K562 (cell line): ENCODE measurements at regions not wholly inside any gene's neighbourhood (a gene's known extent, or its start where the extent isn't known, plus 50 kb on each side); places are given as distances from the start of the nearest gene placed in this dataset.

Experiments used
- ARNT ChIP-seq, 2 experiments: fragments of 450-650 bp; IDR thresholded peaks; 2 replicates each; pipeline ENCODE4 v1.6.1; 2016; ENCODE audit warnings: mild to moderate bottlenecking in 1 of 2
- ATF1 ChIP-seq, 2 experiments: fragments of 450-650 bp in 1 of 2; IDR thresholded peaks; 2 replicates each; pipeline ENCODE4 v1.6.1; 2016; ENCODE audit warnings: missing compliant biosample characterization in 1 of 2, missing genetic modification characterization in 1 of 2
- CEBPB ChIP-seq: fragments of 450-650 bp; IDR thresholded peaks from 2 replicates; pipeline ENCODE4 v1.6.1; 2016; ENCODE audit warnings: missing genetic modification characterization, missing compliant biosample characterization
- CEBPG ChIP-seq, 3 experiments: fragments of 200-800 bp in 1 of 3; sonication (Bioruptor generic) in 1 of 3; sonication (generic) in 1 of 3; formaldehyde crosslinking in 1 of 3; IDR thresholded peaks in 2 of 3; conservative IDR thresholded peaks in 1 of 3; 2 replicates each; pipeline versions ENCODE4 v1.6.1 to v1.8.0; 2016 to 2022; ENCODE audit warnings: missing compliant biosample characterization in 2 of 3, missing genetic modification characterization in 2 of 3, mild to moderate bottlenecking in 1 of 3, missing genetic modification reagents in 1 of 3
- CREB3 ChIP-seq: fragments of 450-650 bp; conservative IDR thresholded peaks from 2 replicates; pipeline ENCODE4 v1.6.1; 2016; ENCODE audit warnings: missing genetic modification characterization, low read depth, mild to moderate bottlenecking, missing compliant biosample characterization, moderate library complexity
- L3MBTL2 ChIP-seq: fragments of 450-650 bp; IDR thresholded peaks from 2 replicates; pipeline ENCODE4 v1.6.1; 2016; ENCODE audit warnings: mild to moderate bottlenecking, moderate library complexity
- MCM7 ChIP-seq, 2 experiments: fragments of 450-650 bp; IDR thresholded peaks; 2 replicates each; pipeline ENCODE4 v1.6.1; 2016 to 2018
- MEF2D ChIP-seq: conservative IDR thresholded peaks from 2 replicates; pipeline ENCODE4 v1.6.1; 2016; ENCODE audit warnings: low read depth, missing genetic modification characterization, missing compliant biosample characterization
- MITF ChIP-seq: IDR thresholded peaks from 2 replicates; pipeline ENCODE4 v1.6.1; 2014; ENCODE audit warnings: antibody characterized with exemption
- MTA3 ChIP-seq: fragments of 450-650 bp; formaldehyde crosslinking; IDR thresholded peaks from 2 replicates; pipeline ENCODE4 v1.6.1; 2017; ENCODE audit warnings: mild to moderate bottlenecking, borderline replicate concordance
- MTF1 ChIP-seq: fragments of 250-450 bp; sonication (Bioruptor Pico); IDR thresholded peaks from 2 replicates; pipeline ENCODE4 v1.9.0; 2021; ENCODE audit warnings: moderate library complexity, mild to moderate bottlenecking, inconsistent platforms, borderline replicate concordance
- MXD1 ChIP-seq: fragments of 250-450 bp; sonication (Bioruptor Pico); IDR thresholded peaks from 2 replicates; pipeline ENCODE4 v1.8.0; 2021; ENCODE audit warnings: borderline replicate concordance, mild to moderate bottlenecking, moderate library complexity; ENCODE audit not compliant: poor library complexity, severe bottlenecking
- POLR2H ChIP-seq: IDR thresholded peaks from 2 replicates; pipeline ENCODE4 v1.6.1; 2016; ENCODE audit warnings: missing genetic modification characterization, low read depth, mild to moderate bottlenecking, control low read depth, missing compliant biosample characterization, moderate library complexity
- TRIM24 ChIP-seq, 2 experiments: fragments of 450-650 bp; IDR thresholded peaks; 2 replicates each; pipeline ENCODE4 v1.6.1; 2016
- ZBTB7A ChIP-seq: IDR thresholded peaks from 2 replicates; pipeline ENCODE4 v1.6.1; 2011; ENCODE audit warnings: low read depth, mild to moderate bottlenecking, low read length, moderate library complexity, borderline replicate concordance; ENCODE audit not compliant: control insufficient read depth
- ZEB2 ChIP-seq: fragments of 450-650 bp; IDR thresholded peaks from 2 replicates; pipeline ENCODE4 v1.6.1; 2016
- ZNF124 ChIP-seq: sonication (generic); formaldehyde crosslinking; IDR thresholded peaks from 2 replicates; pipeline ENCODE4 v1.8.1; 2022; ENCODE audit warnings: missing genetic modification reagents
- ZNF175 ChIP-seq: fragments of 200-800 bp; sonication (Bioruptor generic); IDR thresholded peaks from 2 replicates; pipeline ENCODE4 v1.6.1; 2016; ENCODE audit warnings: low read depth, mild to moderate bottlenecking, missing genetic modification characterization, missing compliant biosample characterization
- ZNF316 ChIP-seq: fragments of 450-650 bp; IDR thresholded peaks from 2 replicates; pipeline ENCODE4 v1.6.1; 2016
- ZNF592 ChIP-seq: fragments of 450-650 bp; IDR thresholded peaks from 2 replicates; pipeline ENCODE4 v1.6.1; 2017; ENCODE audit warnings: antibody characterized with exemption, mild to moderate bottlenecking

GRCh38 chr20:53652090-53652858 lies 58.6 kb upstream of the ZNF217 start (continued):
- peak; percentile 65; the same call in 1 of the 2 replicates for TF ChIP-seq CREB3
- TF ChIP-seq MXD1 (CRISPR knock-in tag): no peak
- 0 out of 4 replicates have a peak, but pooled peaks of 1 of the 2 experiments have one; percentile 67 for TF ChIP-seq MCM7 (IDR thresholded peaks at IDR 0.05)
- 0 out of 2 replicates have a peak, but pooled peaks have one; percentile 18 for TF ChIP-seq L3MBTL2
- TF ChIP-seq MEF2D: peak; percentile 97
- no peak for TF ChIP-seq MTF1
- TF ChIP-seq CEBPB: peak; percentile 96
- peak; percentile 73 for TF ChIP-seq MITF
- peak; percentile 73 for TF ChIP-seq ZNF592
- TF ChIP-seq TRIM24 (IDR thresholded peaks at IDR 0.05): no peak
- 0 out of 4 replicates have a peak, but pooled peaks of 1 of the 2 experiments have one; percentile 41 for TF ChIP-seq ARNT (IDR thresholded peaks at IDR 0.05)
- TF ChIP-seq MTA3: peak; percentile 36; the same call in 1 of the 2 replicates
- 0 out of 2 replicates have a peak, but pooled peaks have one; percentile 5 for TF ChIP-seq ZNF175 (CRISPR knock-in tag)
- TF ChIP-seq ZNF316: 0 out of 2 replicates have a peak, but pooled peaks have one; percentile 21
- TF ChIP-seq ZNF124 (CRISPR knock-in tag): no peak
- 0 out of 2 replicates have a peak, but pooled peaks have one; percentile 31 for TF ChIP-seq ZEB2
- TF ChIP-seq ZBTB7A: no peak
- TF ChIP-seq ATF1 (CRISPR knock-in tag; IDR thresholded peaks at IDR 0.05): no peak
- TF ChIP-seq ATF1 (tag; IDR thresholded peaks at IDR 0.05): peak; percentile 70
- peak; percentile 8; the same call in 1 of the 2 replicates for TF ChIP-seq CEBPG (CRISPR knock-in tag; IDR thresholded peaks at IDR 0.05)
- peak; percentile 84 to 97 for TF ChIP-seq CEBPG (tag; conservative IDR thresholded peaks at IDR 0.05 in 1 of 2, IDR thresholded peaks at IDR 0.05 in 1 of 2)
- TF ChIP-seq POLR2H (tag): peak; percentile 52; the same call in 1 of the 2 replicates
